Right cardiac atrium (tissue), 5 donors: ENCODE measurements at regions not wholly inside any gene's neighbourhood (a gene's known extent, or its start where the extent isn't known, plus 50 kb on each side); places are given as distances from the start of the nearest gene placed in this dataset.

Source experiments
- ATAC-seq, 2 donors: fragments of 200-7000 bp; cut with Tn5 transposase; one replicate each; pipeline versions ENCODE4 v1.8.0 to v1.9.1; 2020; ENCODE audit warnings: moderate library complexity in 2 of 2, mild to moderate bottlenecking in 1 of 2
- DNase-seq, 3 donors: peaks; one replicate each; pipeline ENCODE4 v3.0.0-alpha.2; 2020
- H3K27ac ChIP-seq: one replicate; pipeline ENCODE4 v1.5.1; 2013; ENCODE audit warnings: mild to moderate bottlenecking, low read length, control low read depth, moderate library complexity
- H3K27me3 ChIP-seq: one replicate; pipeline ENCODE4 v1.6.1; 2013; ENCODE audit not compliant: control insufficient read depth, insufficient read depth
- H3K4me1 ChIP-seq: one replicate; pipeline ENCODE4 v1.6.1; 2013; ENCODE audit warnings: low read length; ENCODE audit not compliant: control insufficient read depth, insufficient read depth
- H3K4me3 ChIP-seq: one replicate; pipeline ENCODE4 v1.5.1; 2013; ENCODE audit warnings: low read length, control low read depth
- H3K9me3 ChIP-seq: one replicate; pipeline ENCODE4 v1.6.1; 2013; ENCODE audit warnings: low read length; ENCODE audit not compliant: control insufficient read depth
- WGBS: extraction: QIAGEN DNeasy Blood & Tissue Kit; methylation state at CpG from one replicate; pipeline ENCODE4 v1.1.7; 2013; 5-methylcytosine and 5-hydroxymethylcytosine counted together
- intact Hi-C, 4 donors: fragments of 100-400 bp; cut with DNase I; formaldehyde crosslinking; loops; one replicate each; pipeline versions ENCODE4 v1.11.0 to v1.14.0; 2022 to 2023
- donor health status: healthy with polysubstance abuse.
- donor health status: DM: no; HTN: yes; CAD: no.
- donor health status: DM: no; HTN: no; CAD: no.
- donor health status: DM: no; HTN: yes; CAD: no; lungs with severe emphysema.
- donor health status: DM: yes; HTN: yes; CAD: no.

DNA sequence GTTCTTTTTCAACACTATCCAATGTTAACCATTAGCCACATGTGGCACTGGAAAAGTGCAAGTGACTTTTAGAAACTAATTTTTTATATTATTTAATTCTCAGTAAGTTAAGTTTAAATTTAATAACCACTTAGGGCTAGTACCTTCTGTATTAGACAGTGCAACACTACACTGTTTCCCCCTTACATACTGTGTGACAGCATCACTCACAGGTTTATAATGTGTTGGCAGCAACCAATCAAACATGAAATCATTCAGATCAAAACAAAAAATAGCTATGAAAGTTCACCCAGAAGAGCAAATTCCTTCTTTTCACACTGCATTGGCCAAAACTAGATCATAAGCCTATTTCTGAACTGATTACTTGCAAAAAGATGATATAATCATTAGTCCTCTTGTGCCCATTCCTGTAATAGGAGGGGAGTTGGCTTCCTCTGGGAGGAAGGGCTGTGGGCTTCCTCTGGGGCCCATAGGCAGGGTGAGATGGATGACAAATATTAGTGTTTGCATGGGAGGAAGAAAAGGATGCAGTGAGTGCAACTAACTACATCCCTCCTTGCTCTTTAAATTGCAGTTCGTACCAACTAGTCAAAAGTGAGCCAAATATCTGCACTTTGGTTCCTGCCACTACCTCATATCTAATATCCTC, 708.1 kb upstream of the RGMB start:
- H3K27me3 ChIP-seq, result no peaks in the 10 kb centered on the region
- H3K4me3 ChIP-seq, result no peak overlapping the region
- no peaks in the 10 kb centered on the region for H3K9me3 ChIP-seq
- H3K27ac ChIP-seq, result no peak overlapping the region
- no peak for ATAC-seq
- 49% methylated on average over 1 of the region's 1 CpG for whole genome bisulfite sequencing
- DNase-seq, result no peak
- H3K4me1 ChIP-seq, result peaks cover 2% of the 10 kb centered on the region
- intact Hi-C loops, result no loop called here

DNA sequence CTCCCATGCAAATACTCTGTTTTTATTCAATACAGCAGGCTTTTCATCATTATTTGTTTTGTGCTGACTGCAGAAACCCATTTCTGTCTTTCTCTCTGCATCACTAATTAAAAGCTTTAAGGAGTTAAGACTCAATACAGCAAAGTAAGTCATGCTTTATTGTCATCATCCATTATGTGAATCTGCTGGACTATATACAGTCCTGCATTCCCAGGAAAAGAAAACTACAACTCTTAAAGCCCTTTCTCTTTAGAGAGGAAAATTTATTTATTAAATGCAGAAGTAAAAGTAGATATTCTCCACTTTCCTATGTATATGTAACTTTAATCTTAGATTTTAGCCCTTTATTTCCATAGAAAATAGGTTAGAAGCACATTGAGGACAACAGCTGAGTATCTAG, 706.6 kb upstream of the RGMB start:
- Histone ChIP-seq H3K27me3 (no peaks in the 10 kb centered on the region), H3K27ac (no peak overlapping the region), H3K9me3 (no peaks in the 10 kb centered on the region), H3K4me1 (peaks cover 2% of the 10 kb centered on the region), H3K4me3 (no peak overlapping the region)
- intact Hi-C loops, result no loop called here
- DNase-seq, result no peak
- no peak for ATAC-seq

DNA sequence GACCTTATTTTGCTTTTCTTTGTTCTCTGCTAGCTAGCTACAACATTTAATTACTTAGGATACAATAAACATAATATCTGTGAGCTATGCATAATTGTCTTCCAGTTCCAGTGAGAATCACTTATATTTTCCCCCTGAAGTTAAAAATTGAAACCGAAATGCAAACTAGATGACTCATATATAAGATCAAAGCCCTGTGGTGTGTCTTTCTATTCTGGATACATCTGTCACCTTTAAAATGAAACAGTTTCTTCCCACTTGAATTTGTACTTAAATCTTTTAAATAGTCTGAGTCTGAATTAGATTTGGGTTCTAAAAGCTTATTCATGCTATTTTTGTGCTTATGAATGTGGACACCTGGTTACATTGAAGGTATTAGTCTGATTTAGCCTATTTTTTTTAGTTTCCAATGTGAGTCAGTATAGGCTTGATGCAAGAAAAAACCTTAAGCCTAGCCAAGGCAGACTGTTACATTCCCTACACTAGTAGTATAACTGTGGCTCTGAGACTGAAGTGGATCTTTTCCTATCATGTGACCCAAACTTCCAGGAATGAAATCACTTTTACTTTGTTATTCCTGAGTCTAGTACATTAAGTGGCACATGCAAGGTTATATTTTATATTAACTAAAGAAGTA, 703.5 kb upstream of the RGMB start:
- no peak overlapping the region for H3K27ac ChIP-seq
- ATAC-seq (no peak), DNase-seq (no peak)
- 34% methylated on average over 1 of the region's 1 CpG for WGBS
- H3K4me3 ChIP-seq, result no peak overlapping the region
- no peaks in the 10 kb centered on the region for H3K27me3 ChIP-seq
- intact Hi-C loops, result no loop called here
- H3K9me3 ChIP-seq, result no peaks in the 10 kb centered on the region
- H3K4me1 ChIP-seq, result peaks cover 2% of the 10 kb centered on the region

DNA sequence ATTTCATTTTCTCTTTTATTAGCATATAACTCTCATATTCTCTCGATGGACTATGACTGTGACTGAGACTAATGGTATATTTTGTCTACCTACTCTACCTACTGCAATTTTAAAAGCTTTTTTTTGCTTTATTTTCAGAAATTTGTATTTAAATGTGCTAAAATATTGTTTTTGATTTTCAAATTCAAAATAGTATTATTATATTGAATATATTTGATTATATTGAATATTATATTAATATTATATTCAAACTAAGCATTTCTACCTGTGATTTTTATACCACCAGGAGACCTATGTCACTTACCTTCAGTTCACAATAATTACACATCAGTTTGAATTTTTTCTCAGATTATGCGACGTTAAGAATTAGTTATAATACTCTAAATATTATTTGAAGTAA, 700.5 kb upstream of the RGMB start:
- H3K9me3 ChIP-seq, result no peaks in the 10 kb centered on the region
- H3K4me3 ChIP-seq, result no peak overlapping the region
- ATAC-seq (no peak), DNase-seq (no peak)
- WGBS, result 88% methylated on average over 3 of the region's 3 CpGs
- no peak overlapping the region for H3K27ac ChIP-seq
- no peaks in the 10 kb centered on the region for H3K27me3 ChIP-seq
- H3K4me1 ChIP-seq, result no peaks in the 10 kb centered on the region
- intact Hi-C loops, result no loop called here

DNA sequence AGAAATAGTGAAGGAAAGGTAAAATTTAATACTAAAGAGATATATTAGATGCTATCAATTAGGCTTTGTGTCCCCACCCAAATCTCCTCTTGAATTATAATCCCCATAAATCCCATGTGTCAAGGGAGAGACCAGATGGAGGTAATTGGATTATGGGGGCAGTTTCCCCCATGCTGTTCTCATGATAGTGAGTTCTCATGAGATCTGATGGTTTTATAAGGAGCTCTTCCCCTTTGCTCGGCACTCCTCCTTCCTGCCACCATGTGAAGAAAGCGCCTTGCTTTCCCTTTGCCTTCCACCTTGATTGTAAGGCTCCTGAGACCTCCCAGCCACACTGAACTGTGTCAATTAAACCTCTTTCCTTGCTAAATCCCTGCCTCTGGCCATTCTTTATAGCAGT, 697.0 kb upstream of the RGMB start:
- 80% methylated on average over 2 of the region's 2 CpGs for WGBS
- no peak for ATAC-seq
- Histone ChIP-seq H3K27me3 (no peaks in the 10 kb centered on the region), H3K27ac (no peak overlapping the region), H3K4me3 (no peak overlapping the region), H3K4me1 (no peaks in the 10 kb centered on the region), H3K9me3 (no peaks in the 10 kb centered on the region)
- no peak for DNase-seq
- intact Hi-C loops, result no loop called here

DNA sequence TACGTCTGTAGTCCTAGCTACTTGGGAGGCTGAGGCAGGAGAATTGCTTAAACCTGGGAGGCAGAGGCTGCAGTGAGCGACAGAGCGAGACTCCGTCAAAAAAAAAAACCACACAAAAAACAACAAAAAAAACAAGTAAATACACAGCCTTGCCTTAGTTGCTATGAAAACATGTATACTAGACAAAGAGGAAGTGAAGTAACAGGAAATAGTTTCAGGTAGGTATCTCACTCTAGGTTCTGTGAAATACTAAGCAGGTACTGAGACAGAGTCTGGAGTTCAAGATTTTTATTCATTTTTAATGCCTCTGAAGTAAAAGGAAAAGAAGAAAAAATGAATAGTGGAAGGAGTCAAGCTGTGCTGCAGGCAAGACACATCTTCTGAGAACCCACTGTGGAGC, 687.9 kb upstream of the RGMB start:
- Histone ChIP-seq H3K27ac (no peak overlapping the region), H3K4me1 (no peaks in the 10 kb centered on the region), H3K27me3 (no peaks in the 10 kb centered on the region), H3K9me3 (no peaks in the 10 kb centered on the region), H3K4me3 (no peak overlapping the region)
- intact Hi-C loops, result no loop called here
- no peak for DNase-seq
- ATAC-seq, result no peak
- 99% methylated on average over 4 of the region's 4 CpGs for WGBS

DNA sequence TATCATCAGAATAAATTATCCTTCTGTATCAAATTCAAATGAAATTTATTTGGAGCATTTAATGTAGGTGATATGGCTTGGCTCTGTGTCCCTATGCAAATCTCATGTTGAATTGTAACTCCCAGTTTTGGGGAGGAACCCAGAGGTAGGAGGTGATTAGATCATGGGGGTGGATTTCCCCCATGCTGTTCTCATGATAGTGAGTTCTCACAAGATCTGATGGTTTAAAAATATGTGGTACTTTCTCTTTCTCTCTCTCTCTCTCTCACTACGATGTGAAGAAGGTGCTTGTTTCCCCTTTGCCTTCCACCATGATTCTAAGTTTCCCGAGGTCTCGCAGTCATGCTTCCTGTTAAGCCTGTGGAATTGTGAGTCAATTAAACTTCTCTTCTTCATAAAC, 678.4 kb upstream of the RGMB start:
- H3K4me3 ChIP-seq, result no peak overlapping the region
- ATAC-seq (no peak), DNase-seq (no peak)
- H3K9me3 ChIP-seq, result no peaks in the 10 kb centered on the region
- H3K4me1 ChIP-seq, result no peaks in the 10 kb centered on the region
- H3K27me3 ChIP-seq, result no peaks in the 10 kb centered on the region
- intact Hi-C loops, result no loop called here
- H3K27ac ChIP-seq, result no peak overlapping the region
- 47% methylated on average over 3 of the region's 3 CpGs for WGBS

DNA sequence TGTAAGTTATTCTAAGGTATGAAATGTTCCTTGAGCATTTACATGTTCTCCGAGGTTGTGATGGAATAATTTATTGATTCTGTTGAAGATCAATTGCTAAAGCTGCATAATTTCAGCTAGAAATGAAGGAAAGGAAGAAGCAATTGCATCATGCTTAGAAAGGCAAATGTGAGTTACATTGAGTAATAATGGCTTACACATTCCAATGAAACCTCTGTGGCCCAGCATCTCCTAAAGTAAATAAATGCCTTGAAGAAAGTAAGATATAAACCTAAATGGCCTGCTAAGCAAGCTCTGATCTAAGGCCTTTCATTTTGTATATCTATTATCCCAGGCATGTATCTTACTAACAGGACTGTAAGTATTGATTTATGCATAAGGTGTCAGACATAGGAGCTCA, 677.3 kb upstream of the RGMB start:
- H3K27ac ChIP-seq, result no peak overlapping the region
- no peak for DNase-seq
- H3K4me3 ChIP-seq, result no peak overlapping the region
- H3K27me3 ChIP-seq, result no peaks in the 10 kb centered on the region
- intact Hi-C loops, result no loop called here
- no peak for ATAC-seq
- H3K9me3 ChIP-seq, result no peaks in the 10 kb centered on the region
- H3K4me1 ChIP-seq, result no peaks in the 10 kb centered on the region
- WGBS, result 77% methylated on average over 1 of the region's 1 CpG

DNA sequence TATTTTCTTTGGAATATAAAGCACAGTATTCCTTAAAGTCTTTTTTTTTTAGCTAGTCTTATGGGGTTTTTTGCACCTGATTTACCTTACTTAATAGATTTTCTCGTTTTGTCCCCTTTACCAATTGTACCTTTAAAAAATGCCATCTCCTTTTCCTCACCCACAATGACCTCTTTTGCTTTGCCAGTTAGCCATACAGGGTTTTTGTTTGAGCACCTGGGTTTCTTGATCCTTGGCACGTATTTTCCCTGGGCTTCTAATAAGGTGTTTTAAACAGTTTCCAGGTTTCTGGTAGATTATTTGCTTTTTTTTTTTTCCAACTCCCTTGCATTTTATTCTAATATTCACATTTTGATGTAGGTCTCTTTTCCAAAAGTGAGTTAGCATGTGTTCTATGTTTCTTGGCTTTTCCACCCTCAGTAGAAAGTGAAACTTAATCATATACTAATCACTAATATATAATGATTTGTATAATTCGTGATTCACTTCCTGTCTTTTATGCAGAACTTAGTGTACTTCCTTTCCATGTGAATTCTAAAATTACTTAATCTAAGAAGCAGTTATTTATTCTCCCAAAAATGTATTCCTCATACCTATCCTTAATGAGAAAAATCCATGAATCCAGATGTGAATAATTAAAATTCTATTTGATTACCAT, 673.9 kb upstream of the RGMB start:
- no peaks in the 10 kb centered on the region for H3K4me1 ChIP-seq
- WGBS, result 67% methylated on average over 3 of the region's 3 CpGs
- ATAC-seq (no peak), DNase-seq (no peak)
- no peaks in the 10 kb centered on the region for H3K27me3 ChIP-seq
- intact Hi-C loops, result no loop called here
- no peak overlapping the region for H3K4me3 ChIP-seq
- no peak overlapping the region for H3K27ac ChIP-seq
- H3K9me3 ChIP-seq, result no peaks in the 10 kb centered on the region

DNA sequence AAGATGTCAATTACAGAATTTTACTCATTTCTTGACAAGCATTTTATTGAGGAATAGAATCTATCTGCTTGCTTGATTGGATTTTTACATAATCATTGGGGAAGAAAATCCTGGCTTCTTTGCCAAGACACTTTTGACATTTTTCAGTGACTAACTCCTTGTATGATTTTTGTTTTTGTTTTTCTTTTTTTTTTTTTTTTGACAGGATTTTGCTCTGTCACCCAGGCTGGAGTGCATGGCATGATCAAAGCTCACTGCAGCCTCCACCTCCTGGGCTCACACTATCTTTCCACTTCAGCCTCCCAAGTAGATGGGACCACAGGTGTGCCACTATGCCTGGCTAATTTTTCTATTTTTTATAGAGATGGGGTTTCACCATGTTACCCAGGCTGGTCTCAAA, 672.3 kb upstream of the RGMB start:
- Histone ChIP-seq H3K4me1 (no peaks in the 10 kb centered on the region), H3K27me3 (no peaks in the 10 kb centered on the region), H3K9me3 (no peaks in the 10 kb centered on the region), H3K27ac (no peak overlapping the region), H3K4me3 (no peak overlapping the region)
- intact Hi-C loops, result no loop called here
- no peak for DNase-seq
- no peak for ATAC-seq

DNA sequence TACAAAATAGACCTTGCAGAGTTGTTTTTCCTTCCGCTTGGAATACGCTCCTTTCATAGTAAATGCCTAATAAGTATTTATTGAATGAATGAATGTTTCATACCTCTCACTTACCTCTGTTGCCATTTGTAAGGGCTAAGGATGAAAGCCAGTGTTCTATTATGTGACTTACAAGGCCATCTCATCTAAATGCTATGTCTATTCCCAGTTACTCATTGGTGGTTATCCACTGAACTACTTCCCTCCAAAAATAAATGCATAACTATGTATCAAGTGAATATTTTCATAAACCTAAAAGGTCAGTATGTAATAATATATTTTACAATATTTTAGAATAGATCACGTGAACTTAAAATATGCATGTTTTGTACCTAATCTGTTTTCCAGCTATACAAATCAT, 670.5 kb upstream of the RGMB start:
- H3K9me3 ChIP-seq, result no peaks in the 10 kb centered on the region
- H3K27me3 ChIP-seq, result no peaks in the 10 kb centered on the region
- H3K4me3 ChIP-seq, result no peak overlapping the region
- DNase-seq (no peak), ATAC-seq (no peak)
- no peak overlapping the region for H3K27ac ChIP-seq
- intact Hi-C loops, result no loop called here
- 31% methylated on average over 3 of the region's 3 CpGs for WGBS
- no peaks in the 10 kb centered on the region for H3K4me1 ChIP-seq
